Fibroblast of the aortic adventitia (primary cell): ENCODE measurements at regions not wholly inside any gene's neighbourhood (a gene's known extent, or its start where the extent isn't known, plus 50 kb on each side); places are given as distances from the start of the nearest gene placed in this dataset.
"Not testable (repeated sequence)": the region's sequence is repeated elsewhere in the genome, so short reads cannot be mapped to it uniquely, and the experiment has no call there.

ENCODE experiments used
- DNase-seq: peaks from one replicate; pipeline ENCODE4 v3.0.0-alpha.2; 2010; ENCODE audit warnings: low read depth
- H3K4me3 ChIP-seq: 2 replicates; pipeline ENCODE4 v1.5.1; 2011; ENCODE audit warnings: low read depth, mild to moderate bottlenecking, control low read depth, low read length, moderate library complexity
- CTCF ChIP-seq: IDR thresholded peaks from 2 replicates; pipeline ENCODE4 v1.5.1; 2011; ENCODE audit warnings: mild to moderate bottlenecking, low read length, control low read depth, inconsistent platforms; ENCODE audit not compliant: insufficient read depth

GRCh38 chr9:20243841-20244240 lies 378.5 kb downstream of the MLLT3 start:
- no peak for TF ChIP-seq CTCF
- no peak overlapping the region for H3K4me3 ChIP-seq
- DNase-seq = no peak

GRCh38 chr9:20242510-20243189 lies 379.6 kb downstream of the MLLT3 start:
- no peak for DNase-seq
- no peak overlapping the region for H3K4me3 ChIP-seq
- TF ChIP-seq CTCF = no peak

- no peak for DNase-seq
- no peak for TF ChIP-seq CTCF
- H3K4me3 ChIP-seq = no peak overlapping the region
Measured at GRCh38 chr9:20240498-20240897, 381.8 kb downstream of the MLLT3 start.

GRCh38 chr9:20238921-20239320 lies 383.4 kb downstream of the MLLT3 start:
- TF ChIP-seq CTCF = no peak
- DNase-seq = no peak
- H3K4me3 ChIP-seq = no peak overlapping the region

GRCh38 chr9:20237686-20238085 lies 384.6 kb downstream of the MLLT3 start:
- H3K4me3 ChIP-seq = no peak overlapping the region
- no peak for TF ChIP-seq CTCF
- no peak for DNase-seq

GRCh38 chr9:20236676-20237075 lies 385.6 kb downstream of the MLLT3 start:
- DNase-seq = no peak
- TF ChIP-seq CTCF = no peak
- H3K4me3 ChIP-seq = no peak overlapping the region

GRCh38 chr9:20235206-20235605 lies 387.1 kb downstream of the MLLT3 start:
- H3K4me3 ChIP-seq, DNase-seq: not testable (repeated sequence)
